Gastroesophageal sphincter (tissue), 4 donors: ENCODE measurements at regions not wholly inside any gene's neighbourhood (a gene's known extent, or its start where the extent isn't known, plus 50 kb on each side); places are given as distances from the start of the nearest gene placed in this dataset.

Experiments
- ATAC-seq: fragments of 150-250 bp; one replicate; pipeline ENCODE4 v1.9.1; 2016; ENCODE audit warnings: mild to moderate bottlenecking, moderate library complexity
- H3K27ac ChIP-seq, 4 donors: fragments of 200-600 bp; sonication (generic) in 3 of 4; 1 replicate in 3 of 4; 2 replicates in 1 of 4; pipeline ENCODE4 v1.5.1; 2016 to 2019
- H3K27me3 ChIP-seq: fragments of 200-600 bp; sonication (generic); one replicate; pipeline ENCODE4 v1.5.1; 2019
- H3K36me3 ChIP-seq, 2 donors: fragments of 200-600 bp; sonication (generic); one replicate each; pipeline ENCODE4 v1.5.1; 2019; ENCODE audit warnings: control low read depth in 1 of 2
- H3K4me1 ChIP-seq, 3 donors: fragments of 200-600 bp; sonication (generic); 1 replicate in 2 of 3; 2 replicates in 1 of 3; pipeline ENCODE4 v1.5.1; 2016 to 2019; ENCODE audit warnings: control low read depth in 2 of 3
- H3K4me3 ChIP-seq, 2 donors: fragments of 200-600 bp; sonication (generic); one replicate each; pipeline ENCODE4 v1.5.1; 2019; ENCODE audit warnings: mild to moderate bottlenecking in 1 of 2, moderate library complexity in 1 of 2
- H3K9me3 ChIP-seq, 3 donors: fragments of 200-600 bp; sonication (generic); one replicate each; pipeline ENCODE4 v1.5.1; 2017 to 2019; ENCODE audit warnings: control low read depth in 2 of 3
- EP300 ChIP-seq: sonication (generic); formaldehyde crosslinking; IDR thresholded peaks from one replicate; pipeline ENCODE4 v1.6.1; 2017; ENCODE audit warnings: antibody characterized with exemption, mild to moderate bottlenecking
- POLR2A ChIP-seq, 2 donors: fragments of 450-650 bp; IDR thresholded peaks; one replicate each; pipeline ENCODE4 v1.6.1; 2017; ENCODE audit warnings: antibody characterized with exemption in 2 of 2, mild to moderate bottlenecking in 2 of 2, moderate library complexity in 1 of 2
- POLR2AphosphoS5 ChIP-seq: sonication (generic); formaldehyde crosslinking; IDR thresholded peaks from one replicate; pipeline ENCODE4 v1.6.1; 2017; ENCODE audit warnings: antibody characterized with exemption
- WGBS, 2 donors: methylation state at CpG; one replicate each; pipeline ENCODE4 v1.1.5; 2018; ENCODE audit warnings: low coverage in 1 of 2; 5-methylcytosine and 5-hydroxymethylcytosine counted together
- TF ChIP-seq, protein P1 (sequence below), 4 experiments: fragments of 200-600 bp in 2 of 4; fragments of 450-650 bp in 2 of 4; sonication (generic) in 1 of 4; IDR thresholded peaks; one replicate each; pipeline ENCODE4 v1.5.1; 2017 to 2019; ENCODE audit warnings: antibody characterized with exemption in 4 of 4, mild to moderate bottlenecking in 2 of 4, moderate library complexity in 2 of 4

DNA sequence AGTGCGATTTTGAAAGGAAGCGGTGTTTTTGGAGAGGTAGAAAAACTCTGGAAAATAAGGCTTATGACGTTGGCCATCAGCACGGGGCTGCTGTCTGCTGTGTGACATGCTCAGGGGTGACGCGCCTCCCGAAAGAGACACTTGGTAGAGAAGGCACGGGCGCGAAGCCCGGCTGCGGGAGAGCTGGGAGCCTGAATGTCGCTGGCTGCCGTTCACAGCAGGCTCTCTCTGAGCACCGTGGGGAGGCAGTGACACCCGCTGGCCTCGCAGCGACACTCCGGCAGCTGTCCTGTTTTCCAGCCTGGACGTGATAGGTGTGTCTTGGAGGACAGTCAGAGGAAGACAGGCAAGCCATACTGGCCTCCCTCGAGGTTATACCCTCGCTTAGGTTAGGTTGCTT, 759.1 kb upstream of the RBFOX1 start:
- Histone ChIP-seq H3K4me3 (no peak overlapping the region), H3K36me3 (no peaks in the 10 kb centered on the region), H3K27ac (no peak overlapping the region), H3K9me3 (no peaks in the 10 kb centered on the region), H3K4me1 (no peaks in the 10 kb centered on the region), H3K27me3 (peaks cover 11% of the 10 kb centered on the region)
- WGBS, 2 donors, result 26 to 31% methylated on average over 5 to 10 of the region's 22 CpGs
- no peak for ATAC-seq
- no peak for TF ChIP-seq POLR2AphosphoS5
- TF ChIP-seq, protein P1, sequence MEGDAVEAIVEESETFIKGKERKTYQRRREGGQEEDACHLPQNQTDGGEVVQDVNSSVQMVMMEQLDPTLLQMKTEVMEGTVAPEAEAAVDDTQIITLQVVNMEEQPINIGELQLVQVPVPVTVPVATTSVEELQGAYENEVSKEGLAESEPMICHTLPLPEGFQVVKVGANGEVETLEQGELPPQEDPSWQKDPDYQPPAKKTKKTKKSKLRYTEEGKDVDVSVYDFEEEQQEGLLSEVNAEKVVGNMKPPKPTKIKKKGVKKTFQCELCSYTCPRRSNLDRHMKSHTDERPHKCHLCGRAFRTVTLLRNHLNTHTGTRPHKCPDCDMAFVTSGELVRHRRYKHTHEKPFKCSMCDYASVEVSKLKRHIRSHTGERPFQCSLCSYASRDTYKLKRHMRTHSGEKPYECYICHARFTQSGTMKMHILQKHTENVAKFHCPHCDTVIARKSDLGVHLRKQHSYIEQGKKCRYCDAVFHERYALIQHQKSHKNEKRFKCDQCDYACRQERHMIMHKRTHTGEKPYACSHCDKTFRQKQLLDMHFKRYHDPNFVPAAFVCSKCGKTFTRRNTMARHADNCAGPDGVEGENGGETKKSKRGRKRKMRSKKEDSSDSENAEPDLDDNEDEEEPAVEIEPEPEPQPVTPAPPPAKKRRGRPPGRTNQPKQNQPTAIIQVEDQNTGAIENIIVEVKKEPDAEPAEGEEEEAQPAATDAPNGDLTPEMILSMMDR (IDR thresholded peaks at IDR 0.05), result no peak
- TF ChIP-seq POLR2A (IDR thresholded peaks at IDR 0.05), result no peak
- no peak for TF ChIP-seq EP300

DNA sequence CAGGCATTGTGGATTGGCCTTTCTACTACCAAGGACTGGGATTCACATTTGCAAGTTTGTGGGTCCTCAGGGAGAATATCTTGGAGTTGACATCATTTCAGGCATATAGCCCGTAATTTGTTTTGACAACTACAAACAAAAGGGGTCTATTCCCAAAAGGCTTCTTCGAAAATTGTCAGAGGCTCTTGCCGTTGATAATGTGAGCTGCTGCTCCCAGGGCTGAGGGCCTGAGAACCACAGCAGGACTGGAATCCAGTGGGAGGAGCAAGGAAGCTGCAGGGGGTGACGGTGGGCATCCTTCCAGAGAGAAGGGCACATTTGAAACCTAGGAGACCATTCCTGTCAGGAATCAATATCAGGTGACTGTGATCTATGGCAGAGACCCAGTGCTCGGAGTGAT, 761.6 kb upstream of the RBFOX1 start:
- Histone ChIP-seq H3K4me1 (no peaks in the 10 kb centered on the region), H3K27ac (no peak overlapping the region), H3K9me3 (no peaks in the 10 kb centered on the region), H3K36me3 (no peaks in the 10 kb centered on the region), H3K27me3 (peaks cover 11% of the 10 kb centered on the region), H3K4me3 (no peak overlapping the region)
- 28 to 37% methylated on average over 4 to 5 of the region's 5 CpGs for WGBS, 2 donors
- TF ChIP-seq EP300, result no peak
- TF ChIP-seq, protein P1 (IDR thresholded peaks at IDR 0.05), result no peak
- no peak for TF ChIP-seq POLR2AphosphoS5
- no peak for TF ChIP-seq POLR2A (IDR thresholded peaks at IDR 0.05)
- ATAC-seq, result no peak

GRCh38 chr16:6570530-6570929, 762.1 kb upstream of the RBFOX1 start:
- Histone ChIP-seq H3K4me3 (no peak overlapping the region), H3K9me3 (no peaks in the 10 kb centered on the region), H3K36me3 (no peaks in the 10 kb centered on the region), H3K4me1 (no peaks in the 10 kb centered on the region), H3K27ac (no peak overlapping the region), H3K27me3 (peaks cover 11% of the 10 kb centered on the region)
- TF ChIP-seq POLR2AphosphoS5 (no peak), EP300 (no peak), POLR2A (IDR thresholded peaks at IDR 0.05) (no peak)
- TF ChIP-seq, protein P1 (IDR thresholded peaks at IDR 0.05), result no peak
- 70 to 74% methylated on average over 2 of the region's 2 CpGs for WGBS, 2 donors
- ATAC-seq, result no peak

DNA sequence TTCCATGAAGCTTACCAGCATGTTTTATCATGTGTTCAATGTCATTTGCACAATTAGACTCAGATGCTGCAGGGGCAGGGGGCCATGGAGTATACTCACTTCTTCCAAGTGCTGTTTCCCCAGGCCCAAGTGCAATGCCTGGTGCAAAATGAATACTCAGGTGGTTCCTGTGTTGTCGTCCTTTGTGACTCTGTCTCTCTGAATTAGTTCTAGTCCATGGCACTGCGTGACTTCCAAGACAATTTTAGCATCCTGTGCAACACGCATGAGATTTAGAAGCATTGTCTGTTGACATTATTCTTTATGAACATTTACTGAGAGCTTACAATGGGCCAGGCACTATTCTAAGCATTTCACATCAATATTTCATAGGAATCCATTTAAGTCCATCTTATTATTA, 769.7 kb upstream of the RBFOX1 start:
- no peak for TF ChIP-seq POLR2A (IDR thresholded peaks at IDR 0.05)
- TF ChIP-seq POLR2AphosphoS5, result no peak
- TF ChIP-seq, protein P1 (IDR thresholded peaks at IDR 0.05), result no peak
- no peak for TF ChIP-seq EP300
- H3K9me3 ChIP-seq, result no peaks in the 10 kb centered on the region
- H3K27ac ChIP-seq, result no peak overlapping the region
- H3K36me3 ChIP-seq, result no peaks in the 10 kb centered on the region
- ATAC-seq, result no peak
- no peaks in the 10 kb centered on the region for H3K4me1 ChIP-seq
- WGBS, 2 donors, result 81 to 90% methylated on average over 3 of the region's 3 CpGs
- H3K4me3 ChIP-seq, result no peak overlapping the region
- no peaks in the 10 kb centered on the region for H3K27me3 ChIP-seq

DNA sequence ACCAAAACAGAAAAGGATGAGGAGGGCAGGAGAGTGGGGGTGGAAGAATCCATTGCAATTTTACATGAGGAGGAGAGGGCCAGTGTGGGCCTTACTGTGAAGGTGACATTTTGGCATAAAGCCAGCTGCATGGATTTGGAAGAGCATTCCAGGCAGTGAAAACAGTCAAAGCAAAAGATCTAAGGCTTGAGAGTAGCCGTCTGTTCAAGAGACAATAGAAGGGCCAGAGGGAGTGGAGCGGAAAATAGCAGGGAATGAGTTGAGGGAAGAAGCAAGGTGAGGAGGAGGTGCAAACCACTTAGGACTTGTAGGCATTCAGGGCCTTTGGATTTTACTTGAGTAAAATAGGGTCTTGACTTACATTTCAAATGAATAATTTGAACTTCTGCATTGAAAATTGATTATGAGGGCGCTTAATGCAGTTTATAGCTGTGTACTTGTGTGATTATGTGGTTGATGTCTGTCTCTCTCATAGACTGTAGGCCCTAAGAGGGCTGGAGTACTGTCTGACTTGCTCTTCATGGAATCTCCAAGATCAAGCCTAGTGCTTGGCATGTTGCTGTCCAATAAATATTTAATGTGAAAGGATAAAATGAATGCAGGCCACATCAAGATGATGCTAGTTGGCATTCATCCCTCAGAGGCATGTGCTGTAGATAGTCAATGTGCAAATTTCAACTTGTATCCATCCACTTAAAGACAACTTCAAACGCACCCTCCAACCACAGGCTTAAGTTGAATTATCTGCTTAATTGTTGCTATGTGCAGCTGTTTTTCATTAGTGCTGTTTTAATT, 772.1 kb upstream of the RBFOX1 start:
- H3K27ac ChIP-seq, result no peak overlapping the region
- no peaks in the 10 kb centered on the region for H3K36me3 ChIP-seq
- H3K27me3 ChIP-seq, result no peaks in the 10 kb centered on the region
- 64 to 83% methylated on average over 2 to 4 of the region's 4 CpGs for WGBS, 2 donors
- no peaks in the 10 kb centered on the region for H3K9me3 ChIP-seq
- H3K4me1 ChIP-seq, result no peaks in the 10 kb centered on the region
- ATAC-seq, result no peak
- no peak overlapping the region for H3K4me3 ChIP-seq
- TF ChIP-seq, protein P1 (IDR thresholded peaks at IDR 0.05), result no peak
- TF ChIP-seq EP300 (no peak), POLR2A (IDR thresholded peaks at IDR 0.05) (no peak), POLR2AphosphoS5 (no peak)
